Breast epithelium (tissue), 3 donors: ENCODE measurements at regions not wholly inside any gene's neighbourhood (a gene's known extent, or its start where the extent isn't known, plus 50 kb on each side); places are given as distances from the start of the nearest gene placed in this dataset.

ENCODE experiments used
- CTCF ChIP-seq, 3 donors: fragments of 450-650 bp; IDR thresholded peaks; one replicate each; pipeline ENCODE4 v1.5.1; 2016 to 2017; ENCODE audit warnings: antibody characterized with exemption in 3 of 3, mild to moderate bottlenecking in 3 of 3, moderate library complexity in 3 of 3
- POLR2A ChIP-seq: fragments of 450-650 bp; IDR thresholded peaks from one replicate; pipeline ENCODE4 v1.6.1; 2016; ENCODE audit warnings: antibody characterized with exemption, mild to moderate bottlenecking, moderate library complexity
- POLR2AphosphoS5 ChIP-seq, 3 donors: sonication (generic); formaldehyde crosslinking; IDR thresholded peaks; one replicate each; pipeline ENCODE4 v1.6.1; 2017; ENCODE audit warnings: antibody characterized with exemption in 3 of 3

DNA sequence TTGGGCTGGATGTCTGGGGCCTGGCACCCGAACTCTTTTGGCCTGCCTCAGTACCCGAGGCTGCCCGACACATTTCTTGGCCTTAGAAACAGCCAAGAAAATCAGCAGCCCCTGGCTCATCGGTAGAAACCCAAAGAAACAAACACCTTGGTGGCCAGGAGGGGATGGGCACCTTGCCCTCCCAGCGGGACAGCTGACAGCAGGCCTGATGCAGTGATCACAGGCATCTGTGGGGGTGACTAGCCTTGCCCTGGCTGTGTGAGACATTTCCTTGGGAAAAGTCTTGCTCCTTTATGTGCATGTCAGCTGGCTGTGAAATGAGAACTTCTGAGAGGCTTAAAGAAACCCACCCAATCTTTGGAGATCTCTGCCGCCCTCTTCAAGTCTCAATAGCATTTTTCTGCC lies 60.9 kb downstream of the SMIM38 start:
- TF ChIP-seq POLR2A = no peak
- TF ChIP-seq CTCF (IDR thresholded peaks at IDR 0.05) = no peak
- TF ChIP-seq POLR2AphosphoS5 (IDR thresholded peaks at IDR 0.05) = no peak
